Activated T-cell treated with anti-CD3 and anti-CD28 coated beads for 48 hours (primary cell): ENCODE measurements at regions not wholly inside any gene's neighbourhood (a gene's known extent, or its start where the extent isn't known, plus 50 kb on each side); places are given as distances from the start of the nearest gene placed in this dataset.
"Not testable (repeated sequence)": the region's sequence is repeated elsewhere in the genome, so short reads cannot be mapped to it uniquely, and the experiment has no call there.

Experiments used
- DNase-seq: peaks from one replicate; pipeline ENCODE4 v3.0.0-alpha.2; 2020; ENCODE audit warnings: low read depth

- DNase-seq = no peak
Observed at GRCh38 chr1:67530071-67530470, 99.9 kb upstream of the SERBP1 start.

GRCh38 chr1:67532452-67533216 lies 102.4 kb upstream of the SERBP1 start:
- no peak for DNase-seq

- no peak for DNase-seq
Observed at GRCh38 chr1:67534627-67535065, 104.4 kb upstream of the SERBP1 start.

GRCh38 chr1:67535474-67535873 lies 105.3 kb upstream of the SERBP1 start:
- DNase-seq = peak; percentile 43

- DNase-seq = no peak
Observed at GRCh38 chr1:67536957-67537666, 106.9 kb upstream of the SERBP1 start.

GRCh38 chr1:67537667-67538018 lies 107.4 kb upstream of the SERBP1 start:
- no peak for DNase-seq

GRCh38 chr1:67540025-67540732 lies 110.0 kb upstream of the SERBP1 start:
- no peak for DNase-seq

- no peak for DNase-seq
Observed at GRCh38 chr1:67540733-67541125, 110.5 kb upstream of the SERBP1 start.

GRCh38 chr1:67542747-67543146 lies 112.5 kb upstream of the SERBP1 start:
- DNase-seq = no peak

GRCh38 chr1:67544921-67545320 lies 114.7 kb upstream of the SERBP1 start:
- DNase-seq = no peak

- DNase-seq = no peak
Observed at GRCh38 chr1:67545364-67545763, 115.2 kb upstream of the SERBP1 start.

- DNase-seq = no peak
Observed at GRCh38 chr1:67551375-67551774, 121.2 kb upstream of the SERBP1 start.

- no peak for DNase-seq
Observed at GRCh38 chr1:67552336-67552759, 122.1 kb upstream of the SERBP1 start.

GRCh38 chr1:67554204-67554603 lies 124.0 kb upstream of the SERBP1 start:
- DNase-seq = not testable (repeated sequence)

- DNase-seq = no peak
Observed at GRCh38 chr1:67555461-67556296, 125.5 kb upstream of the SERBP1 start.

- DNase-seq = no peak
Observed at GRCh38 chr1:67556297-67556900, 126.2 kb upstream of the SERBP1 start.

GRCh38 chr1:67557696-67558448 lies 127.1 kb upstream of the GADD45A start:
- DNase-seq = no peak

GRCh38 chr1:67558449-67559193 lies 126.4 kb upstream of the GADD45A start:
- DNase-seq = no peak

- no peak for DNase-seq
Observed at GRCh38 chr1:67559222-67559700, 125.7 kb upstream of the GADD45A start.
